Esophagus muscularis mucosa (tissue), 4 donors: ENCODE measurements at regions not wholly inside any gene's neighbourhood (a gene's known extent, or its start where the extent isn't known, plus 50 kb on each side); places are given as distances from the start of the nearest gene placed in this dataset.

Experiments used
- DNase-seq: peaks from one replicate; pipeline ENCODE4 v3.0.0-alpha.2; 2017; ENCODE audit errors: extremely low spot score
- H3K27ac ChIP-seq, 4 donors: fragments of 200-600 bp; sonication (generic); replicated peaks in 1 of 4; 1 replicate in 3 of 4; 2 replicates in 1 of 4; pipeline ENCODE4 v1.5.1; 2016 to 2019; ENCODE audit warnings: mild to moderate bottlenecking in 1 of 4
- H3K27me3 ChIP-seq, 4 donors: fragments of 200-600 bp; sonication (generic); one replicate each; pipeline versions ENCODE4 v1.5.1 to v1.6.0; 2016 to 2019
- H3K36me3 ChIP-seq, 4 donors: fragments of 200-600 bp; sonication (generic); one replicate each; pipeline ENCODE4 v1.5.1; 2016 to 2019
- H3K4me1 ChIP-seq, 4 donors: fragments of 200-600 bp; sonication (generic); one replicate each; pipeline ENCODE4 v1.5.1; 2016 to 2019
- H3K4me3 ChIP-seq, 4 donors: fragments of 200-600 bp; sonication (generic); 1 replicate in 2 of 4; 2 replicates in 2 of 4; pipeline ENCODE4 v1.5.1; 2016 to 2019; ENCODE audit warnings: mild to moderate bottlenecking in 4 of 4, moderate library complexity in 1 of 4
- H3K9me3 ChIP-seq, 4 donors: fragments of 200-600 bp; sonication (generic); 1 replicate in 3 of 4; 2 replicates in 1 of 4; pipeline ENCODE4 v1.5.1; 2016 to 2019
- CTCF ChIP-seq, 3 experiments: fragments of 200-600 bp in 2 of 3; fragments of 450-650 bp in 1 of 3; sonication (generic) in 2 of 3; IDR thresholded peaks; one replicate each; pipeline ENCODE4 v1.5.1; 2017 to 2019; ENCODE audit warnings: antibody characterized with exemption in 3 of 3, mild to moderate bottlenecking in 2 of 3, moderate library complexity in 1 of 3
- EP300 ChIP-seq: sonication (generic); formaldehyde crosslinking; IDR thresholded peaks from one replicate; pipeline ENCODE4 v1.6.1; 2017; ENCODE audit warnings: antibody characterized with exemption
- POLR2A ChIP-seq: fragments of 450-650 bp; IDR thresholded peaks from one replicate; pipeline ENCODE4 v1.6.1; 2017; ENCODE audit warnings: antibody characterized with exemption, moderate library complexity, mild to moderate bottlenecking, low read depth
- POLR2AphosphoS5 ChIP-seq, 2 donors: sonication (generic); formaldehyde crosslinking; IDR thresholded peaks; one replicate each; pipeline ENCODE4 v1.6.1; 2017; ENCODE audit warnings: antibody characterized with exemption in 2 of 2
- WGBS: methylation state at CpG from one replicate; pipeline ENCODE4 v1.1.5; 2018; 5-methylcytosine and 5-hydroxymethylcytosine counted together
- intact Hi-C: fragments of 100-400 bp; cut with DNase I; formaldehyde crosslinking; loops from one replicate; pipeline ENCODE4 v1.15.1; 2023

GRCh38 chr3:27796365-27796875 lies 74.3 kb upstream of the EOMES start:
- Histone ChIP-seq H3K9me3 (no peaks in the 10 kb centered on the region), H3K27me3 (no peaks in the 10 kb centered on the region), H3K4me1 (no peaks in the 10 kb centered on the region), H3K27ac (no peak overlapping the region), H3K4me3 (no peak overlapping the region), H3K36me3 (no peaks in the 10 kb centered on the region)
- intact Hi-C loops, result no loop called here
- TF ChIP-seq CTCF (IDR thresholded peaks at IDR 0.05), result no peak
- no peak for TF ChIP-seq POLR2AphosphoS5 (IDR thresholded peaks at IDR 0.05)
- no peak for TF ChIP-seq POLR2A
- no peak for TF ChIP-seq EP300
- peak; percentile 57 for DNase-seq
- 90% methylated on average over 4 of the region's 4 CpGs for WGBS

DNA sequence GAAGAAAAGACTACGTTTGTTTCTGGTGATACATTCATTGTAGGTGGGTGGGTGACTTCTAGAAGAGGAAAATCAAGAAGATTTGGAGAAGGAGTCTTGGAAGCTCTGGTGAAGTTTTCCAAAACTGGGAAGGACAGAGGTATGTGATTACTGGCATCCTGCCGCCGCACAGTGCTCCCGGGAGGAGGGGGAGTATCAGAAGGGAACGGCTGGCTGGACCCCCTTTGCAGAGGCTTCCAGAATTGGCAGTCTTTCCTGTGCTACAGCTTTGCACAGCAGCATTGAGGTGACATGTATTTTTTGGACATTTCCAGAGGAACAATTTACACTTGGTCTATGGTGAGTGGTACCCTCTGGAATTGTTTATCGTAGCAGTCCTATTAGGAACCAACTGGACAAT lies 75.7 kb upstream of the EOMES start:
- no peak for TF ChIP-seq POLR2AphosphoS5 (IDR thresholded peaks at IDR 0.05)
- TF ChIP-seq CTCF (IDR thresholded peaks at IDR 0.05), result no peak
- no peak for TF ChIP-seq POLR2A
- TF ChIP-seq EP300, result no peak
- 77% methylated on average over 6 of the region's 6 CpGs for WGBS

DNA sequence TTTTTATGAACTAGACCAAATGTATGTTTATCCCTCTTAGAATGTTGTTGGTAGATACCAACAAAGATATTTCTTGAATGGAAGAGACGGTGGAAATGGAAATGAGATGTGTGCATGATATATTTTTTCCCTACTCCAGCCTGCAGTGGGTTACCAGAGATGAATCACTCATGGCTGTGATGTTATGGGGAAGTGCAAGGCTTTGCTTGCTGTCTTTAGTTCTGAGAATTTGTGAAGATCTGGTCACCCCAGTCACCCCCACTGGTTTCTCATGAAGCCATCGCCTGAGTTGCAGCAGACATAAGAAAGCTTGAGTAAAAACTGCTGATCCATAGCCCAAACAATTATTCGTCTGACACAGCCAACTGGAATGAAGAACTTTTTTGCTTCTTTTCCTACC lies 78.1 kb upstream of the EOMES start:
- 68% methylated on average over 3 of the region's 3 CpGs for WGBS
- no peak for DNase-seq
- H3K27ac ChIP-seq, result no peak overlapping the region
- H3K36me3 ChIP-seq, result no peaks in the 10 kb centered on the region
- no peaks in the 10 kb centered on the region for H3K4me1 ChIP-seq
- intact Hi-C loops, result no loop called here
- no peaks in the 10 kb centered on the region for H3K27me3 ChIP-seq
- no peak overlapping the region for H3K4me3 ChIP-seq
- TF ChIP-seq CTCF (IDR thresholded peaks at IDR 0.05), result no peak
- TF ChIP-seq EP300, result no peak
- TF ChIP-seq POLR2A, result no peak
- no peak for TF ChIP-seq POLR2AphosphoS5 (IDR thresholded peaks at IDR 0.05)
- H3K9me3 ChIP-seq, result no peaks in the 10 kb centered on the region

More for the DNA sequence above, 75.7 kb upstream of the EOMES start:
- no peaks in the 10 kb centered on the region for H3K36me3 ChIP-seq
- H3K4me1 ChIP-seq, result no peaks in the 10 kb centered on the region
- H3K9me3 ChIP-seq, result no peaks in the 10 kb centered on the region
- H3K27me3 ChIP-seq, result no peaks in the 10 kb centered on the region
- H3K27ac ChIP-seq, result no peak overlapping the region
- no peak overlapping the region for H3K4me3 ChIP-seq
- no peak for DNase-seq
- intact Hi-C loops, result no loop called here

DNA sequence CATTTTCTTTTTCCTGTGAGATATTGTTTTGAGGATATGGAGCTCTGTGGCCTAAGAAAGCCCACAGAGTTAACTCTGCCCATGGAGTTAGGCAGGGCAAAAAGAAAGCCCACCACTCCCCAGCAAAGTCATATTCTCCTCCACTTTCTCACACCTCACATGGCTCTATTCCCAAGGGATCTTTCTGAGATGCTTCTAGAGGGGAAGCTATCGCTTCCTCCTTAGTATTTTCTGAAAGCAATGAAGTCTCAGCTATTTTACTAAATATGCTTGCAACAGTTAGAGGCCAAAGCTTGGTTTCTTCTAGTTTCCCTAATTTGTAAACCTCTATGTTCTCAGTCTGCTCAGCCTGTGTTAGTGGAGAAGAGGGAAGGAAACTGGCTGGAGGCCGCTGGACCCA lies 80.3 kb upstream of the EOMES start:
- Histone ChIP-seq H3K27me3 (no peaks in the 10 kb centered on the region), H3K36me3 (no peaks in the 10 kb centered on the region), H3K4me1 (no peaks in the 10 kb centered on the region), H3K27ac (no peak overlapping the region), H3K4me3 (no peak overlapping the region), H3K9me3 (no peaks in the 10 kb centered on the region)
- intact Hi-C loops, result no loop called here
- 80% methylated on average over 2 of the region's 2 CpGs for WGBS
- TF ChIP-seq CTCF (IDR thresholded peaks at IDR 0.05), result no peak
- TF ChIP-seq POLR2A, result no peak
- TF ChIP-seq EP300, result no peak
- no peak for TF ChIP-seq POLR2AphosphoS5 (IDR thresholded peaks at IDR 0.05)
- DNase-seq, result no peak

DNA sequence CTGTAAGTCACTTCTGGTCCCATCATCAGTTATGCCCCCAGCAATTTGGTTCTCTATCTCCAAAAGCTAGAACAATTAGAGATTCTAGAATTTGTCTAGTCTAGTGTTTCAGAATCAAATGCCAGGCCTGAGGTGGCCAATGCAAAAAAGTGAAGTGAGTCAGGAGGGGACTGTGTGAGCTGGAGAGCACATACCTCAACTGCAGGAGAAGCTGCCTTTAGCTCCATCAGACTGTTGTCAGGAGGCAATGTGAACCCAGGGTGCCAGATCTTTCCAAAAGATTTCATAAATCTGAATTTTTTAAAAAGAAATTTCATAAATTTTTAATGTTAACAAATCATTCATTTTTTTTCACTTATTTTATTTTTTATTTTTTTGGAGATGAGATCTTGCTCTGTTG lies 80.7 kb upstream of the EOMES start:
- H3K4me1 ChIP-seq, result no peaks in the 10 kb centered on the region
- no peaks in the 10 kb centered on the region for H3K9me3 ChIP-seq
- no peak overlapping the region for H3K4me3 ChIP-seq
- H3K27me3 ChIP-seq, result no peaks in the 10 kb centered on the region
- no peak overlapping the region for H3K27ac ChIP-seq
- no peak for DNase-seq
- no peaks in the 10 kb centered on the region for H3K36me3 ChIP-seq
- intact Hi-C loops, result no loop called here
- TF ChIP-seq EP300, result no peak
- no peak for TF ChIP-seq CTCF (IDR thresholded peaks at IDR 0.05)
- TF ChIP-seq POLR2A, result no peak
